ENCODE measurements at regions not wholly inside any gene's neighbourhood (a gene's known extent, or its start where the extent isn't known, plus 50 kb on each side); places are given as distances from the start of the nearest gene placed in this dataset.

GRCh38 chr2:241924069-241924908 lies 54.8 kb downstream of the RTP5 start:
- no peak for DNase-seq

GRCh38 chr2:241924909-241925250 lies 55.4 kb downstream of the RTP5 start:
- DNase-seq, result no peak

GRCh38 chr2:241925277-241925676 lies 55.7 kb downstream of the RTP5 start:
- DNase-seq, result no peak

- no peak for DNase-seq
Observed at GRCh38 chr2:241925821-241926441, 56.4 kb downstream of the RTP5 start.

- DNase-seq, result no peak
Observed at GRCh38 chr2:241926541-241927311, 57.2 kb downstream of the RTP5 start.

GRCh38 chr2:241929551-241930490 lies 60.3 kb downstream of the RTP5 start:
- DNase-seq, result no peak

- DNase-seq, result no peak
Observed at GRCh38 chr2:241931084-241931975, 61.8 kb downstream of the RTP5 start.

GRCh38 chr2:241931976-241932898 lies 62.7 kb downstream of the RTP5 start:
- DNase-seq, result no peak

GRCh38 chr2:241932899-241933178 lies 63.3 kb downstream of the RTP5 start:
- DNase-seq, result no peak

GRCh38 chr2:241933179-241933911 lies 63.8 kb downstream of the RTP5 start:
- DNase-seq, result no peak

- no peak for DNase-seq
Observed at GRCh38 chr2:241935314-241935713, 65.8 kb downstream of the RTP5 start.

GRCh38 chr2:241935774-241936173 lies 66.2 kb downstream of the RTP5 start:
- no peak for DNase-seq

- no peak for DNase-seq
Observed at GRCh38 chr2:241936457-241937133, 67.1 kb downstream of the RTP5 start.

- DNase-seq, result no peak
Observed at GRCh38 chr2:241937297-241937696, 67.8 kb downstream of the RTP5 start.

GRCh38 chr2:241939541-241939940 lies 70.0 kb downstream of the RTP5 start:
- no peak for DNase-seq

GRCh38 chr2:241940329-241940728 lies 70.8 kb downstream of the RTP5 start:
- no peak for DNase-seq

GRCh38 chr2:241941691-241942301 lies 72.3 kb downstream of the RTP5 start:
- DNase-seq, result no peak

GRCh38 chr2:241942416-241943208 lies 73.1 kb downstream of the RTP5 start:
- no peak for DNase-seq

Data from NCI-H1436 (cell line).